ENCODE measurements at regions not wholly inside any gene's neighbourhood (a gene's known extent, or its start where the extent isn't known, plus 50 kb on each side); places are given as distances from the start of the nearest gene placed in this dataset.

GRCh38 chr2:59871830-59872229 lies 681.6 kb downstream of the BCL11A start:
- Histone ChIP-seq H2AFZ (no peak overlapping the region), H3K27ac (no peak overlapping the region), H4K20me1 (ENCODE audit: insufficient read depth) (no peaks in the 10 kb centered on the region), H3K36me3 (ENCODE audit: low read depth) (no peaks in the 10 kb centered on the region), H3K9ac (no peak overlapping the region), H3K79me2 (ENCODE audit: insufficient read depth) (no peaks in the 10 kb centered on the region), H3K4me1 (ENCODE audit: insufficient read depth) (no peaks in the 10 kb centered on the region), H3K9me3 (ENCODE audit: low read depth) (no peaks in the 10 kb centered on the region), H3K27me3 (replicated peaks; ENCODE audit: insufficient read depth) (no peaks in the 10 kb centered on the region; the same call in 1 of the 2 replicates), H3K9me2 (ENCODE audit: insufficient read depth) (no peaks in the 10 kb centered on the region), H3F3A (ENCODE audit: insufficient read depth) (no peaks in the 10 kb centered on the region), H3K4me2 (ENCODE audit: unreplicated experiment) (no peak overlapping the region), H3K4me3 (no peak overlapping the region)
- WGBS, 2 experiments (ENCODE audit: low coverage in 1 of 2, low lambda C conversion rate in 2 of 2, missing lambda C conversion rate in 2 of 2), result 0 to 2% methylated on average over 3 of the region's 3 CpGs
- in situ Hi-C loops (cut with MboI), result no loop called here
- DNase-seq, result no peak
- TF ChIP-seq EZH2 (IDR thresholded peaks at IDR 0.05; ENCODE audit: insufficient read depth, poor library complexity, severe bottlenecking) (no peak), EZH2phosphoT487 (IDR thresholded peaks at IDR 0.05; ENCODE audit: insufficient read depth, low read depth) (no peak)

DNA sequence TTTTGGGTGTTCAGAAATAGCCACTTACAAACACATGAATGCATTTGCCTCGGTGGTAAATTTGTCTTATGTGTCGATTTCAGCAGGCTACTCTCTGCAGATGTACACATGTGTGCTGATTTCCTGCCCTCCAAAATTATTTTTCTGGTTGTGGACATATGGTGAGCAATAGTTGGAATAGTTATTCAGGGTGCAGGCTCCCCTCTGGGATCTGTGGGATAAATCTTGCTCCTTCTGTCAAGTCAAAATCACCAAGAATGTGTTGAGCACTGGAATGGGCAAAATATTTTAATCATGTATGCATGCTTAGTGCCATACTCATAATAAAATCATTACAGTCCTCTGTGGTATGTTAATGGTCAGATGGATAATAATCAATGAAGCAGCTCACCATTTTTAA lies 684.5 kb downstream of the BCL11A start:
- Histone ChIP-seq H3K4me1 (ENCODE audit: insufficient read depth) (no peaks in the 10 kb centered on the region), H3F3A (ENCODE audit: insufficient read depth) (no peaks in the 10 kb centered on the region), H3K4me3 (no peak overlapping the region), H3K36me3 (ENCODE audit: low read depth) (no peaks in the 10 kb centered on the region), H3K27me3 (replicated peaks; ENCODE audit: insufficient read depth) (no peaks in the 10 kb centered on the region; the same call in 1 of the 2 replicates), H4K20me1 (ENCODE audit: insufficient read depth) (no peaks in the 10 kb centered on the region), H3K27ac (no peak overlapping the region), H3K9me2 (ENCODE audit: insufficient read depth) (no peaks in the 10 kb centered on the region), H3K79me2 (ENCODE audit: insufficient read depth) (no peaks in the 10 kb centered on the region), H3K9ac (no peak overlapping the region), H2AFZ (no peak overlapping the region), H3K9me3 (ENCODE audit: low read depth) (no peaks in the 10 kb centered on the region), H3K4me2 (ENCODE audit: unreplicated experiment) (no peak overlapping the region)
- WGBS, 2 experiments (ENCODE audit: low coverage in 1 of 2, low lambda C conversion rate in 2 of 2, missing lambda C conversion rate in 2 of 2), result 2 to 4% methylated on average over 2 of the region's 2 CpGs
- in situ Hi-C loops (cut with MboI), result no loop called here
- TF ChIP-seq EZH2 (IDR thresholded peaks at IDR 0.05; ENCODE audit: insufficient read depth, poor library complexity, severe bottlenecking), result no peak
- no peak for TF ChIP-seq EZH2phosphoT487 (IDR thresholded peaks at IDR 0.05; ENCODE audit: insufficient read depth, low read depth)
- no peak for DNase-seq

GRCh38 chr2:59866436-59866835 lies 687.0 kb downstream of the BCL11A start:
- no peak for TF ChIP-seq EZH2 (IDR thresholded peaks at IDR 0.05; ENCODE audit: insufficient read depth, poor library complexity, severe bottlenecking)
- TF ChIP-seq EZH2phosphoT487 (IDR thresholded peaks at IDR 0.05; ENCODE audit: insufficient read depth, low read depth), result no peak
- Histone ChIP-seq H3K9me2 (ENCODE audit: insufficient read depth) (no peaks in the 10 kb centered on the region), H3K4me2 (ENCODE audit: unreplicated experiment) (no peak overlapping the region), H4K20me1 (ENCODE audit: insufficient read depth) (no peaks in the 10 kb centered on the region), H3K9ac (no peak overlapping the region), H2AFZ (no peak overlapping the region), H3K36me3 (ENCODE audit: low read depth) (no peaks in the 10 kb centered on the region), H3K27me3 (replicated peaks; ENCODE audit: insufficient read depth) (no peaks in the 10 kb centered on the region), H3K27ac (no peak overlapping the region), H3F3A (ENCODE audit: insufficient read depth) (no peaks in the 10 kb centered on the region), H3K4me1 (ENCODE audit: insufficient read depth) (no peaks in the 10 kb centered on the region), H3K9me3 (ENCODE audit: low read depth) (no peaks in the 10 kb centered on the region), H3K4me3 (no peak overlapping the region), H3K79me2 (ENCODE audit: insufficient read depth) (no peaks in the 10 kb centered on the region)
- in situ Hi-C loops (cut with MboI), result no loop called here
- DNase-seq, result no peak
- WGBS, 2 experiments (ENCODE audit: low coverage in 1 of 2, low lambda C conversion rate in 2 of 2, missing lambda C conversion rate in 2 of 2), result 24 to 29% methylated on average over 3 of the region's 3 CpGs

GRCh38 chr2:59858540-59858939 lies 694.9 kb downstream of the BCL11A start:
- Histone ChIP-seq H3K27me3 (replicated peaks; ENCODE audit: insufficient read depth) (no peaks in the 10 kb centered on the region), H2AFZ (no peak overlapping the region), H3F3A (ENCODE audit: insufficient read depth) (no peaks in the 10 kb centered on the region), H3K27ac (no peak overlapping the region), H4K20me1 (ENCODE audit: insufficient read depth) (no peaks in the 10 kb centered on the region), H3K9me2 (ENCODE audit: insufficient read depth) (no peaks in the 10 kb centered on the region), H3K36me3 (ENCODE audit: low read depth) (no peaks in the 10 kb centered on the region), H3K4me2 (ENCODE audit: unreplicated experiment) (no peak overlapping the region), H3K79me2 (ENCODE audit: insufficient read depth) (no peaks in the 10 kb centered on the region), H3K9me3 (ENCODE audit: low read depth) (no peaks in the 10 kb centered on the region), H3K4me3 (no peak overlapping the region), H3K9ac (no peak overlapping the region), H3K4me1 (ENCODE audit: insufficient read depth) (no peaks in the 10 kb centered on the region)
- TF ChIP-seq EZH2 (IDR thresholded peaks at IDR 0.05; ENCODE audit: insufficient read depth, poor library complexity, severe bottlenecking) (no peak), EZH2phosphoT487 (IDR thresholded peaks at IDR 0.05; ENCODE audit: insufficient read depth, low read depth) (no peak)
- in situ Hi-C loops (cut with MboI), result no loop called here
- no peak for DNase-seq
- 63 to 66% methylated on average over 7 of the region's 7 CpGs for WGBS, 2 experiments (ENCODE audit: low coverage in 1 of 2, low lambda C conversion rate in 2 of 2, missing lambda C conversion rate in 2 of 2)

GRCh38 chr2:59857109-59857508 lies 696.3 kb downstream of the BCL11A start:
- Histone ChIP-seq H2AFZ (no peak overlapping the region), H3K9ac (no peak overlapping the region), H3K4me2 (ENCODE audit: unreplicated experiment) (no peak overlapping the region), H3K27me3 (replicated peaks; ENCODE audit: insufficient read depth) (no peaks in the 10 kb centered on the region), H3K9me3 (ENCODE audit: low read depth) (no peaks in the 10 kb centered on the region), H3K9me2 (ENCODE audit: insufficient read depth) (no peaks in the 10 kb centered on the region), H3K4me1 (ENCODE audit: insufficient read depth) (no peaks in the 10 kb centered on the region), H3K36me3 (ENCODE audit: low read depth) (no peaks in the 10 kb centered on the region), H3K27ac (no peak overlapping the region), H3K79me2 (ENCODE audit: insufficient read depth) (no peaks in the 10 kb centered on the region), H4K20me1 (ENCODE audit: insufficient read depth) (no peaks in the 10 kb centered on the region), H3F3A (ENCODE audit: insufficient read depth) (no peaks in the 10 kb centered on the region), H3K4me3 (no peak overlapping the region)
- TF ChIP-seq EZH2 (IDR thresholded peaks at IDR 0.05; ENCODE audit: insufficient read depth, poor library complexity, severe bottlenecking), result no peak
- no peak for TF ChIP-seq EZH2phosphoT487 (IDR thresholded peaks at IDR 0.05; ENCODE audit: insufficient read depth, low read depth)
- DNase-seq, result no peak
- in situ Hi-C loops (cut with MboI), result no loop called here

Data from GM23248 (cell line).